ENCODE measurements at regions not wholly inside any gene's neighbourhood (a gene's known extent, or its start where the extent isn't known, plus 50 kb on each side); places are given as distances from the start of the nearest gene placed in this dataset.

GRCh38 chr10:131803860-131804425, 96.9 kb upstream of the PPP2R2D start:
- 91% methylated on average over 9 of the region's 9 CpGs for WGBS
- H3K4me1 ChIP-seq: peaks cover 0 to 10% (median 0%) of the 10 kb centered on the region in 4 donors
- TF ChIP-seq EP300 (IDR thresholded peaks at IDR 0.05) (no peak), POLR2A (IDR thresholded peaks at IDR 0.05; ENCODE audit: low read depth) (no peak), POLR2AphosphoS5 (IDR thresholded peaks at IDR 0.05) (no peak), CTCF (IDR thresholded peaks at IDR 0.05) (no peak)
- DNase-seq (ENCODE audit: extremely low spot score): no peak
- no peak overlapping the region for H3K4me3 ChIP-seq
- H3K27me3 ChIP-seq: peaks cover 0 to 7% (median 0%) of the 10 kb centered on the region in 4 donors
- H3K36me3 ChIP-seq: no peaks in the 10 kb centered on the region
- no peak overlapping the region for H3K27ac ChIP-seq (replicated peaks in 1 of 4)
- intact Hi-C loops (cut with DNase I): no loop called here
- peaks cover 0 to 13% (median 5%) of the 10 kb centered on the region in 4 donors for H3K9me3 ChIP-seq

- DNase-seq (ENCODE audit: extremely low spot score): no peak
- Histone ChIP-seq H3K4me1 (peaks cover 0 to 10% (median 0%) of the 10 kb centered on the region in 4 donors), H3K36me3 (no peaks in the 10 kb centered on the region), H3K27me3 (peaks cover 0 to 15% (median 0%) of the 10 kb centered on the region in 4 donors), H3K9me3 (peaks cover 0 to 7% (median 2%) of the 10 kb centered on the region in 4 donors), H3K27ac (replicated peaks in 1 of 4) (no peak overlapping the region), H3K4me3 (no peak overlapping the region)
- TF ChIP-seq EP300 (IDR thresholded peaks at IDR 0.05) (no peak), CTCF (IDR thresholded peaks at IDR 0.05) (no peak), POLR2A (IDR thresholded peaks at IDR 0.05; ENCODE audit: low read depth) (no peak), POLR2AphosphoS5 (IDR thresholded peaks at IDR 0.05) (no peak)
- 83% methylated on average over 20 of the region's 20 CpGs for WGBS
- intact Hi-C loops (cut with DNase I): no loop called here
These were observed 96.1 kb upstream of the PPP2R2D start for GRCh38 chr10:131804551-131805295.

- intact Hi-C loops (cut with DNase I): no loop called here
- H3K4me3 ChIP-seq: no peak overlapping the region
- no peaks in the 10 kb centered on the region for H3K9me3 ChIP-seq
- peaks cover 0 to 10% (median 0%) of the 10 kb centered on the region in 4 donors for H3K4me1 ChIP-seq
- H3K27me3 ChIP-seq: peaks cover 0 to 24% (median 0%) of the 10 kb centered on the region in 4 donors
- no peak overlapping the region for H3K27ac ChIP-seq (replicated peaks in 1 of 4)
- H3K36me3 ChIP-seq: no peaks in the 10 kb centered on the region
- no peak for TF ChIP-seq CTCF (IDR thresholded peaks at IDR 0.05)
- TF ChIP-seq POLR2A (IDR thresholded peaks at IDR 0.05; ENCODE audit: low read depth): no peak
- no peak for TF ChIP-seq EP300 (IDR thresholded peaks at IDR 0.05)
- TF ChIP-seq POLR2AphosphoS5 (IDR thresholded peaks at IDR 0.05): no peak
- WGBS: 96% methylated on average over 4 of the region's 4 CpGs
- no peak for DNase-seq (ENCODE audit: extremely low spot score)
These were observed 95.1 kb upstream of the PPP2R2D start for GRCh38 chr10:131805696-131806095.

GRCh38 chr10:131806146-131806545, 94.7 kb upstream of the PPP2R2D start:
- Histone ChIP-seq H3K4me3 (no peak overlapping the region), H3K27ac (replicated peaks in 1 of 4) (no peak overlapping the region), H3K4me1 (peaks cover 0 to 10% (median 0%) of the 10 kb centered on the region in 4 donors), H3K36me3 (no peaks in the 10 kb centered on the region), H3K27me3 (peaks cover 0 to 29% (median 0%) of the 10 kb centered on the region in 4 donors), H3K9me3 (no peaks in the 10 kb centered on the region)
- intact Hi-C loops (cut with DNase I): no loop called here
- 91% methylated on average over 10 of the region's 10 CpGs for WGBS
- no peak for DNase-seq (ENCODE audit: extremely low spot score)
- TF ChIP-seq CTCF (IDR thresholded peaks at IDR 0.05) (no peak), POLR2AphosphoS5 (IDR thresholded peaks at IDR 0.05) (no peak), EP300 (IDR thresholded peaks at IDR 0.05) (no peak), POLR2A (IDR thresholded peaks at IDR 0.05; ENCODE audit: low read depth) (no peak)
